Stromal cell of bone marrow (primary cell): ENCODE measurements at regions not wholly inside any gene's neighbourhood (a gene's known extent, or its start where the extent isn't known, plus 50 kb on each side); places are given as distances from the start of the nearest gene placed in this dataset.
"Not testable (repeated sequence)": the region's sequence is repeated elsewhere in the genome, so short reads cannot be mapped to it uniquely, and the experiment has no call there.

Experiments
- DNase-seq: peaks from one replicate; pipeline ENCODE4 v3.0.0-alpha.2; 2012; ENCODE audit warnings: low read depth

GRCh38 chr6:90914312-90914711 is 327.4 kb upstream of the MAP3K7 start:
- DNase-seq: no peak

GRCh38 chr6:90913266-90913960 is 326.5 kb upstream of the MAP3K7 start:
- no peak for DNase-seq

GRCh38 chr6:90911642-90912041 is 324.8 kb upstream of the MAP3K7 start:
- no peak for DNase-seq

- no peak for DNase-seq
Measured at GRCh38 chr6:90910893-90911292, 324.0 kb upstream of the MAP3K7 start.

GRCh38 chr6:90907931-90908655 is 321.2 kb upstream of the MAP3K7 start:
- DNase-seq: no peak

- DNase-seq: no peak
Measured at GRCh38 chr6:90905351-90905750, 318.5 kb upstream of the MAP3K7 start.

- DNase-seq: no peak
Measured at GRCh38 chr6:90900034-90900433, 313.2 kb upstream of the MAP3K7 start.

DNA sequence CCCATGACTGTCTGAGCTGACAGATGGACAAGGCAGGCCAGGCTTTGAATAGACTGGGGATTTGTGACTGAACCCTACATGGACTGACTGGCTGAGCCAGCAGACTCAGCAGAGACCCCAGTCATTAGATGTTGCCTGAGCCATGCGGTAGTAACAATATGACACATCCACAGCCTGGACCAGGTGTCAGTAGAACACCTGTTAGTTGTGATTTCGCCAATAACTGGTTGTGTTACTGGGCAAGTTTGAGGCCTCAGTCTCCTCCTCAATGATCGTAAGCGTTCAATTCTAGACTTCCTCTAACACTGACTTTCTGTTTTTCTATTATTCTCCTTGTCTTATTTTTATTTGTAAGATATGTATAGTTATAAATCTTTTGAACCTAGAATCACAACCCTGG is 311.9 kb upstream of the MAP3K7 start:
- no peak for DNase-seq

GRCh38 chr6:90896075-90896547 is 309.2 kb upstream of the MAP3K7 start:
- no peak for DNase-seq

DNA sequence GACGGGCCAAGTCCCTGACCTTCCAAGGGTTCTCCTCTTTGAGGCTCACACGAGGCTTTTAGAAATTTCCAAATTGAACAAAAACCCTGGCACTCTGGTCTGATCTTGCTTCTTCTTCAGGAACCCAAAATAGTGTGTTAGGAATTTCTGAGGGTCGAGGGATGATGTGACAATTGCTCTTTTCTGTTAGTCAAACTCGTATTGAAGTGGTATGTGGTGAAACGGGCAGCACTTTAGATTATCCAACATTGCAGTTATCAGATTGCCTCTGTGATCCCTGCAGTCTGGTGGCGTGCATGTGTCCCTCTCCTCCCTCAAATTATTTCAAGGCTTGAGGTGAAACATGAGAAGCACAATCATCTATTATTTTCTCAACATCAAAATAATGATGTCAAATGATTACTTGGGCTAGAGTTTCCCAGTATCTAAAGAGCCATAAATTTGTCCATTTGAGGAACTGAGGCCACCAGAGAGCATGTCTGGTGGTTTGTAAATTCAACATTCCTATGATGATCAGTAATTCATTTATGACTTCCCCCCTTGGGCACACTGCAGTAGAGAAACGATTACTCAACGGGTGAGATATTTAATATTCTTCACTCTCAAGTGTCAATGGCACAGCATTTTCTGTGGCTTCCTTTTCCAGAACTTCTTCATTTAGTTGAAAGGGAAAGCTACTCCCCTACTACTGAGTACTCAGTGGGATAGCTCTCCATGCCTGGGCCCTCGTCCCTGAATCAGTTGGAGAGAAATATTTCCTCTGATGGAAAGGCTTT is 308.6 kb upstream of the MAP3K7 start:
- DNase-seq: no peak

DNA sequence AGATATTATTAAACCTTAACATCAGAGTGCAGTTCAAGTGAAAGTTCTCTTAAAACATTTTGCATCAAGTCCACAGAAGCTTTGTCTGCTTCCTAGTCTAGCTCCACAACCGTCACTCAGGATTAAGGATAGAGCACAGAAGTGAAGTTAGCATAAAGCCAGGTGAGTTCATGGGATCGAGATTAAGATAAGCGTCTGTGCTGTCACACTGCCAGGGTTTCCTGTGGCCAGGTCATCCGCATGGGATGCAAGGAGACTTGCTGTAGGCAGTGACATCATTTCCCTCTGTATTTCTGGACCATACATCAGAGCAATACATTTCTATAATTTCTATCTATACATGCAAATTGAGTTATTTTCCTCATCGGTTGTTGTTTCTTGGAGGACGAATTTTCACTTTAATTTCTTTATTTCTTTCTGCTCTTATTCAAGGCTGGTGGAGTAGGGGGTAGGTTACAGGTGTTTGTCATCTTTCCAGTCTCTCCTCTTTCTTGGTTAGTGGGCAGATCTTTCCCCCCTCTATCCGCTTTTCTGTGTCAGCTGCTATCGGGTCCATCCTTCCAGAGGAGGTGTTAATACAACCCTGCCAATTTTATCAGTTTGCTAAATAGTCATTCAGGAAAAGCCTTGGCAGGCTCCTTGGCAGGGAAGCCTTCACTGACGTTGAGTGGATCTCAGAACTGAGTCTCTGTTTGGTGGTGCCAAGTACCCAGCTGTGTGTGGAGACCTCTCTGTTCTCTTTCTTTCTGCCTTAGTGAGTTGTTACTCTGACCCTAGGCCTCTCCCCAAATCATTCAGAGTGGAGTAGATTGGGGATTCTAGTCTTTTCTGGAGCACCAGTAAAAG is 307.6 kb upstream of the MAP3K7 start:
- DNase-seq: no peak

- no peak for DNase-seq
Measured at GRCh38 chr6:90893400-90893799, 306.5 kb upstream of the MAP3K7 start.

- no peak for DNase-seq
Measured at GRCh38 chr6:90892271-90892670, 305.4 kb upstream of the MAP3K7 start.

DNA sequence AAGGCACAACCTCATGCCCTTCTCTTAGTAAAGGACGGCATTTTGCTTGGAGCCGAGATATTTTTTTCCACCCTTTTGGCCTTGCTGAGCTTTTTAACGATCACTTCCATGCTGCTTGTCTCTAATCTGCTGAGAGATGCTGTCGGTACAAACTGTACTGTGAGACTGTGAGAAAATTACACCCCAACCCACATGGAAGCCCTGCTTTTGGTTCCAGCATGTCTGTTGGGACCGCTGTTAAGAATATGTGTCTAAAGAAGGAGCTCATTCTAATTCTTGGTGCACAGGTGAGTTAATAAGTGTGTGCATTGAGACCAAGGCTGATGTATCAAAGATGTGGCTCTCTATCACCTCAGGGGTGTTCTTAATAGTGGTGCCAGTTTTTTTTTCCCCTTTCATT is 304.5 kb upstream of the MAP3K7 start:
- no peak for DNase-seq

GRCh38 chr6:90890683-90891330 is 303.9 kb upstream of the MAP3K7 start:
- DNase-seq: no peak

GRCh38 chr6:90887764-90888163 is 300.9 kb upstream of the MAP3K7 start:
- no peak for DNase-seq

- DNase-seq: no peak
Measured at GRCh38 chr6:90885611-90886056, 298.8 kb upstream of the MAP3K7 start.

DNA sequence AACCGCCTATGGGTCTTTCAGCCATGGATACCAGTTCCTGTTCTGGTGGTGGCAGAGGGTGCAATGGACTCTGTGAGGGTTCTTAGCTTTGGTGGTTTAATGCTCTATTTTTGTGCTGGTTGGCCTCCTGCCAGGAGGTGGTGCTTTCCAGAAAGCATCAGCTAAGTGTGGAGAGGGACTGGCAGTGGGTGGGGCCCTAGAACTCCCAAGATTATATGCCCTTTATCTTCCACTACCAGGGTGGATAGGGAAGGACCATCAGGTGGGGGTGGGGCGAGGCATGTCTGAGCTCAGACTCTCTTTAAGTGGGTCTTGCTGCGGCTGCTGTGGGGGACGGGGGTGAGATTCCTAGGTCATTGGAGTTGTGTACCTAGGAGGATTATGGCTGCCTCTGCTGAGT is 298.3 kb upstream of the MAP3K7 start:
- DNase-seq: not testable (repeated sequence)

DNA sequence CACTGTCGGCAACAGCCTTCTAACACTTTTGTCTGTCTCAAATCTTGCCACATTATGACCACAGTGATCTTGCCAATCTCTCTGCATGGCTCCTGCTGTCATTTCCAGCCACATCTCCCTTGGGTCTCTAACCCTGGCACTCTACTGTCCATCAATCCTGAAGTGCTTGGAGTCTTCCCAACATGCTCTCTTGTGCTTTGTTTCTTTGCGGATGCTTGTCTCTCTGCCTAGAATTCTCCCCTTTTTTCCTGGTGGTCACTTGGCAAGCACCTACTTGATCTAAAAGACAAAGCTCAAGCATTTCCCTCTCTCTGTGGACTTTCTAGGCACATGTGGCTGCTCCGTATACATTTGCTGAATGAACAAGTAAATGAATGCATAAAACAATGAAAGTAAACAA is 290.7 kb upstream of the MAP3K7 start:
- no peak for DNase-seq

DNA sequence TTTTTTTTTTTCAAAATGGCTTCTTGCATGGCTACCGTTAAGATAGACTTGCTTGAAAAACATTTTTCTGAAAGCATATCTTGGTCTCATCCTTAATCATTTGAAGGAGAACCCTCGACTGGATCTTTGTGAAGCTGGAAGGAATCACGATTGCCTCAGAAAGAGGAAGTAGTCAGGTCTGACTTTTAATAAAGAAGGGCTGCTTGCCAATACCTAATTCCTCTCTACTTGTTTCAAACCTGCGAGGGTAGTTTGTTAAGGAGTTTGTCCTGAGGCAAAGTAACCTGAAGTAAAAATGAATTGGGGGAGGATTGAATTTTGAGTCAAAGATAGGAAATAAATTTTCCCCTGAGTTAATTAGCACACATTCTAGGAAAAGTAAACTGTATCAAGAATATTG is 288.1 kb upstream of the MAP3K7 start:
- no peak for DNase-seq

DNA sequence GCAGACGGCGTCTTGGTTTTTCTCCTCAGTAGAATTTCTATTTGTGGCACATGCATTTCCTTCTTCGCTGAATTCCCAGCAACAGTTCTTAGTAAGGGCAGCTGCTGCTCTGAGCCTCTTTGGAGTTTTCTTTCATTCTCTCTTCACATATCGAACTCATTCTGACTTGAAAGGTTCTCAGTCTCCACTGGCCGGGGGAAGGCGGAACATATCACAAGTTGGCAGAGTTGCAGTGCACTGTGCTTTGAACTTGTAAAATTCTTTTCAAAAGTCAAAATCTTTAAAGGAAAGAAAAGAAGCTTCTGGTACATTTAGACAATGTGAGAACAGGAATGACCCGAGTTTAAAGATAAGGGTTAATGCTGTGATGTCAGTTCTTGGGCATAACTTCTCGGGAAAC is 286.1 kb upstream of the MAP3K7 start:
- DNase-seq: no peak
